ENCODE measurements at regions not wholly inside any gene's neighbourhood (a gene's known extent, or its start where the extent isn't known, plus 50 kb on each side); places are given as distances from the start of the nearest gene placed in this dataset.

DNA sequence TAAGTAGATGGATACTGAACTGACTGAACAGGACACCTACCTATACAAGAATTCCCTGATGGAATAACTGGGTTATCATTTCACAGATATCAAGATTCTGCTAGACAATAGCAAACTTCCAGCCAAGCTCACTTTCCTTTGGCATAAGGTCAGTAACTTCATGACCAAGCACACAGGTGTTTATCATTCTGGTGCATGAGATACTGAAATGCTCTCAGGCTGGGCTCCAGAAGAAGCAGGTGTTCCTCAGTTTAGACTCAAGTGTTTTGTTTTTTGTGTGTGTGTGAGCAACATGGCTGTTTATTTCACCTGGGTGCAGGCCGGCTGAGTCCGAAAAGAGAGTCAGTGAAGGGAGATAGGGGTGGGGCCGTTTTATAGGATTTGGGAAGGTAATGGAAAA lies 201.5 kb upstream of the SPOCK3 start (continued):
- TF ChIP-seq, protein P1, sequence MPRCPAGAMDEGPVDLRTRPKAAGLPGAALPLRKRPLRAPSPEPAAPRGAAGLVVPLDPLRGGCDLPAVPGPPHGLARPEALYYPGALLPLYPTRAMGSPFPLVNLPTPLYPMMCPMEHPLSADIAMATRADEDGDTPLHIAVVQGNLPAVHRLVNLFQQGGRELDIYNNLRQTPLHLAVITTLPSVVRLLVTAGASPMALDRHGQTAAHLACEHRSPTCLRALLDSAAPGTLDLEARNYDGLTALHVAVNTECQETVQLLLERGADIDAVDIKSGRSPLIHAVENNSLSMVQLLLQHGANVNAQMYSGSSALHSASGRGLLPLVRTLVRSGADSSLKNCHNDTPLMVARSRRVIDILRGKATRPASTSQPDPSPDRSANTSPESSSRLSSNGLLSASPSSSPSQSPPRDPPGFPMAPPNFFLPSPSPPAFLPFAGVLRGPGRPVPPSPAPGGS (IDR thresholded peaks at IDR 0.05) = no peak
- TF ChIP-seq FOXS1 (CRISPR knock-in tag; IDR thresholded peaks at IDR 0.05) (no peak), HOXB5 (CRISPR knock-in tag; IDR thresholded peaks at IDR 0.05) (no peak), ZC3H11A (IDR thresholded peaks at IDR 0.05) (no peak), MAZ (IDR thresholded peaks at IDR 0.05; ENCODE audit: borderline replicate concordance, low read depth, low read length) (no peak), ESRRA (IDR thresholded peaks at IDR 0.05; ENCODE audit: borderline replicate concordance, low read length) (no peak), NFE2L2 (conservative IDR thresholded peaks at IDR 0.05; ENCODE audit: low read length) (no peak), BHLHE40 (IDR thresholded peaks at IDR 0.05; ENCODE audit: low read depth, low read length) (no peak)

DNA sequence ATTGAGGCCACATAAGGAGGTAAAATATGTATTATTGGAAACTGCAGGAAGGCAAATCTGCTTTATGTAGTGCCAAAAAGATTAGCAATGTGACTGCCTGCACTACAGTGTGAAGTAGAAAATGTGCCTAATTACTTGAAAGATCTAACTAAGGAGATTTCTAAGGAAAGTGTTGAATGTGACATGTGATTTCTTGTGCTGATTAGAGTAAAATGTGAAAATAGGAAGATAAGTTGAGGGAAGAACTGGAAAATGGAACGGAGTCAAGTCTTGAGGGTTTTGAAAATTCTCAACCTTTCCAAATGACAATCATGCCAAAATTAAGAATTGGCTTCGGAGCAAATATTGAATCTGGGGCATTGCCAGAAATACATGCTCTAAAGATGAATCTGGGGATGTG lies 209.5 kb upstream of the SPOCK3 start:
- no peak for DNase-seq (ENCODE audit: low read depth in 1 of 2, low spot score in 1 of 2)
- ChIA-PET CTCF (no interaction called here), POLR2A (no interaction called here)
- WGBS (ENCODE audit: missing lambda C conversion rate) = 14% methylated on average over 2 of the region's 2 CpGs
- H3K4me2 ChIP-seq = no peak overlapping the region
- H3K9me3 ChIP-seq = no peaks in the 10 kb centered on the region
- no peak for ATAC-seq
- TF ChIP-seq RFX5 (IDR thresholded peaks at IDR 0.05) (no peak), POLR2A (IDR thresholded peaks at IDR 0.05; ENCODE audit: low read length) (no peak), GATA3 (IDR thresholded peaks at IDR 0.05; ENCODE audit: borderline replicate concordance) (no peak), HDAC2 (IDR thresholded peaks at IDR 0.05) (no peak), SMC3 (IDR thresholded peaks at IDR 0.05) (no peak), CBX2 (IDR thresholded peaks at IDR 0.05; ENCODE audit: borderline replicate concordance, low read depth) (no peak), ESRRA (IDR thresholded peaks at IDR 0.05; ENCODE audit: borderline replicate concordance, low read length) (no peak), ZFP36 (IDR thresholded peaks at IDR 0.05; ENCODE audit: borderline replicate concordance, partially characterized antibody) (no peak), CHD2 (IDR thresholded peaks at IDR 0.05; ENCODE audit: low read length, partially characterized antibody) (no peak), HOXA7 (CRISPR knock-in tag; IDR thresholded peaks at IDR 0.05) (no peak)
- TF ChIP-seq, protein P2, sequence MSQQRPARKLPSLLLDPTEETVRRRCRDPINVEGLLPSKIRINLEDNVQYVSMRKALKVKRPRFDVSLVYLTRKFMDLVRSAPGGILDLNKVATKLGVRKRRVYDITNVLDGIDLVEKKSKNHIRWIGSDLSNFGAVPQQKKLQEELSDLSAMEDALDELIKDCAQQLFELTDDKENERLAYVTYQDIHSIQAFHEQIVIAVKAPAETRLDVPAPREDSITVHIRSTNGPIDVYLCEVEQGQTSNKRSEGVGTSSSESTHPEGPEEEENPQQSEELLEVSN (IDR thresholded peaks at IDR 0.05; ENCODE audit: borderline replicate concordance, low read depth) = no peak
- TF ChIP-seq, protein P1 (IDR thresholded peaks at IDR 0.05) = no peak
- no peaks in the 10 kb centered on the region for H3K4me1 ChIP-seq
- no peak for FAIRE-seq
- no peak overlapping the region for H3K27ac ChIP-seq
- H3K4me3 ChIP-seq = no peak overlapping the region

DNA sequence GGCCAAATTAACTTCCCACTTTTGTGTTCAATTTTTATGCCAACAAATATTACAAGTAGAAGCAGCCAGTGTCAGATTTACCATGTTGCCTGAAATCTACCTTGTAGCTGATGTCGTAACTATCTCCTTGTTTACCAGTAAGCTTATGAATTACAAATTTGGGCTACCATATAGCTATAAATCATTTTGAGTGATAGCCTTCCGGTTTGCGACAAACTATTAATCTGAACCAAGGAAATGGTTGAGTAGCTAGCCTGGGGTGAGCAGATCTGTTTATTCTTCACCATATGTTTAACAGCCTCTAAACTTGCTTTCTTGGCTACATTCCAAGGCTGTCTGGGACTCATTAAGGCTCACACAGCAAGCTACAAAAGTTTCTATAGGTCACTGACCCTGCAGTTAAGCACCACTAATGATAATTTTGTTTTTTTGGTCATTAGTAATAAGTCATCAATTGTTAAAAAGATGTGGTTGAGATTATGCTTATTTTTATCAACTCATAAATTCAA lies 218.7 kb upstream of the SPOCK3 start:
- Histone ChIP-seq H3K4me3 (no peak overlapping the region), H3K27ac (no peak overlapping the region), H3K4me2 (no peak overlapping the region), H3K9me3 (no peaks in the 10 kb centered on the region), H3K4me1 (no peaks in the 10 kb centered on the region)
- TF ChIP-seq FOSB (CRISPR knock-in tag; IDR thresholded peaks at IDR 0.05) = no peak
- TF ChIP-seq PHF8 (IDR thresholded peaks at IDR 0.05; ENCODE audit: borderline replicate concordance, low read depth) = no peak
- TF ChIP-seq NFE2L2 (conservative IDR thresholded peaks at IDR 0.05; ENCODE audit: low read length) = no peak
- TF ChIP-seq RNF2 (IDR thresholded peaks at IDR 0.05; ENCODE audit: borderline replicate concordance, low read depth) = no peak
- TF ChIP-seq POLR2AphosphoS2 (conservative IDR thresholded peaks at IDR 0.05; ENCODE audit: low read length) = no peak
- TF ChIP-seq ZNF302 (CRISPR knock-in tag; IDR thresholded peaks at IDR 0.05) = no peak
- TF ChIP-seq EHF (CRISPR knock-in tag; IDR thresholded peaks at IDR 0.05) = no peak
- no peak for TF ChIP-seq TFCP2L1 (CRISPR knock-in tag; IDR thresholded peaks at IDR 0.05)
- no peak for TF ChIP-seq JUNB (IDR thresholded peaks at IDR 0.05)
- TF ChIP-seq RARB (CRISPR knock-in tag; IDR thresholded peaks at IDR 0.05) = no peak
- TF ChIP-seq MAFK (IDR thresholded peaks at IDR 0.05; ENCODE audit: partially characterized antibody) = no peak
- no peak for TF ChIP-seq SMC3 (IDR thresholded peaks at IDR 0.05)
- TF ChIP-seq CHD4 (IDR thresholded peaks at IDR 0.05; ENCODE audit: borderline replicate concordance) = no peak
- no peak for TF ChIP-seq HOXA7 (CRISPR knock-in tag; IDR thresholded peaks at IDR 0.05)
- DNase-seq (ENCODE audit: low read depth in 1 of 2, low spot score in 1 of 2) (no peak), ATAC-seq (no peak), FAIRE-seq (no peak)
- ChIA-PET CTCF (no interaction called here), POLR2A (no interaction called here)
- 72% methylated on average over 3 of the region's 3 CpGs for WGBS (ENCODE audit: missing lambda C conversion rate)

Data from A549 (cell line).